GM18519 (cell line): ENCODE measurements at regions not wholly inside any gene's neighbourhood (a gene's known extent, or its start where the extent isn't known, plus 50 kb on each side); places are given as distances from the start of the nearest gene placed in this dataset.
"Not testable (repeated sequence)": the region's sequence is repeated elsewhere in the genome, so short reads cannot be mapped to it uniquely, and the experiment has no call there.

Experiments used
- ATAC-seq: cut with Tn5 transposase; IDR thresholded peaks from one replicate; pipeline ENCODE4 v1.9.1; 2021; ENCODE audit warnings: mild to moderate bottlenecking, moderate library complexity; ENCODE audit not compliant: unreplicated experiment, low FRiP score

GRCh38 chr2:87452193-87452592 lies 295.7 kb upstream of the PLGLB2 start:
- ATAC-seq: not testable (repeated sequence)

GRCh38 chr2:87452861-87453260 lies 295.0 kb upstream of the PLGLB2 start:
- not testable (repeated sequence) for ATAC-seq

GRCh38 chr2:87453965-87454364 lies 293.9 kb upstream of the PLGLB2 start:
- ATAC-seq: not testable (repeated sequence)

GRCh38 chr2:87454421-87454820 lies 293.5 kb upstream of the PLGLB2 start:
- ATAC-seq: not testable (repeated sequence)

- peak; percentile 32 for ATAC-seq
Observed at GRCh38 chr2:87455209-87455853, 292.6 kb upstream of the PLGLB2 start.

- not testable (repeated sequence) for ATAC-seq
Observed at GRCh38 chr2:87455854-87456249, 292.0 kb upstream of the PLGLB2 start.

GRCh38 chr2:87456477-87457128 lies 291.3 kb upstream of the PLGLB2 start:
- ATAC-seq: peak; percentile 68

GRCh38 chr2:87457129-87457499 lies 290.8 kb upstream of the PLGLB2 start:
- ATAC-seq: not testable (repeated sequence)

GRCh38 chr2:87458938-87459337 lies 288.9 kb upstream of the PLGLB2 start:
- ATAC-seq: not testable (repeated sequence)

GRCh38 chr2:87460104-87460503 lies 287.8 kb upstream of the PLGLB2 start:
- ATAC-seq: not testable (repeated sequence)

GRCh38 chr2:87460662-87461061 lies 287.2 kb upstream of the PLGLB2 start:
- ATAC-seq: not testable (repeated sequence)

GRCh38 chr2:87461671-87462070 lies 286.2 kb upstream of the PLGLB2 start:
- ATAC-seq: not testable (repeated sequence)

GRCh38 chr2:87464219-87464618 lies 283.7 kb upstream of the PLGLB2 start:
- ATAC-seq: not testable (repeated sequence)

GRCh38 chr2:87465730-87466129 lies 282.2 kb upstream of the PLGLB2 start:
- not testable (repeated sequence) for ATAC-seq

- ATAC-seq: peak; percentile 40
Observed at GRCh38 chr2:87466591-87467120, 281.2 kb upstream of the PLGLB2 start.

GRCh38 chr2:87468429-87468981 lies 279.4 kb upstream of the PLGLB2 start:
- ATAC-seq: not testable (repeated sequence)

GRCh38 chr2:87469180-87470151 lies 278.4 kb upstream of the PLGLB2 start:
- ATAC-seq: not testable (repeated sequence)

GRCh38 chr2:87470381-87471380 lies 277.2 kb upstream of the PLGLB2 start:
- peak; percentile 38 for ATAC-seq

GRCh38 chr2:87471478-87471877 lies 276.4 kb upstream of the PLGLB2 start:
- ATAC-seq: not testable (repeated sequence)
